ENCODE measurements at regions not wholly inside any gene's neighbourhood (a gene's known extent, or its start where the extent isn't known, plus 50 kb on each side); places are given as distances from the start of the nearest gene placed in this dataset.

GRCh38 chr3:102896851-102897621, 462.2 kb downstream of the ZPLD1 start:
- no peak overlapping the region for H3K4me3 ChIP-seq (ENCODE audit: low read depth, low read length)
- no peak for TF ChIP-seq CTCF (IDR thresholded peaks at IDR 0.05; ENCODE audit: insufficient read depth, low read length)
- DNase-seq (ENCODE audit: low read depth): no peak

- no peak overlapping the region for H3K4me3 ChIP-seq (ENCODE audit: low read depth, low read length)
- TF ChIP-seq CTCF (IDR thresholded peaks at IDR 0.05; ENCODE audit: insufficient read depth, low read length): no peak
- no peak for DNase-seq (ENCODE audit: low read depth)
Measured at GRCh38 chr3:102904629-102905028, 469.8 kb downstream of the ZPLD1 start.

GRCh38 chr3:102905811-102906210, 471.0 kb downstream of the ZPLD1 start:
- H3K4me3 ChIP-seq (ENCODE audit: low read depth, low read length): no peak overlapping the region
- TF ChIP-seq CTCF (IDR thresholded peaks at IDR 0.05; ENCODE audit: insufficient read depth, low read length): no peak
- DNase-seq (ENCODE audit: low read depth): no peak

GRCh38 chr3:102906818-102907217, 472.0 kb downstream of the ZPLD1 start:
- TF ChIP-seq CTCF (IDR thresholded peaks at IDR 0.05; ENCODE audit: insufficient read depth, low read length): no peak
- no peak for DNase-seq (ENCODE audit: low read depth)
- H3K4me3 ChIP-seq (ENCODE audit: low read depth, low read length): no peak overlapping the region

- TF ChIP-seq CTCF (IDR thresholded peaks at IDR 0.05; ENCODE audit: insufficient read depth, low read length): no peak
Measured at GRCh38 chr3:102909904-102910303, 475.1 kb downstream of the ZPLD1 start.

GRCh38 chr3:102916532-102916931, 481.7 kb downstream of the ZPLD1 start:
- H3K4me3 ChIP-seq (ENCODE audit: low read depth, low read length): no peak overlapping the region
- DNase-seq (ENCODE audit: low read depth): no peak

More at GRCh38 chr3:102909904-102910303, 475.1 kb downstream of the ZPLD1 start:
- no peak overlapping the region for H3K4me3 ChIP-seq (ENCODE audit: low read depth, low read length)
- DNase-seq (ENCODE audit: low read depth): no peak

More at GRCh38 chr3:102916532-102916931, 481.7 kb downstream of the ZPLD1 start:
- no peak for TF ChIP-seq CTCF (IDR thresholded peaks at IDR 0.05; ENCODE audit: insufficient read depth, low read length)

Data from fibroblast of the aortic adventitia (primary cell).